ENCODE measurements at regions not wholly inside any gene's neighbourhood (a gene's known extent, or its start where the extent isn't known, plus 50 kb on each side); places are given as distances from the start of the nearest gene placed in this dataset.

DNA sequence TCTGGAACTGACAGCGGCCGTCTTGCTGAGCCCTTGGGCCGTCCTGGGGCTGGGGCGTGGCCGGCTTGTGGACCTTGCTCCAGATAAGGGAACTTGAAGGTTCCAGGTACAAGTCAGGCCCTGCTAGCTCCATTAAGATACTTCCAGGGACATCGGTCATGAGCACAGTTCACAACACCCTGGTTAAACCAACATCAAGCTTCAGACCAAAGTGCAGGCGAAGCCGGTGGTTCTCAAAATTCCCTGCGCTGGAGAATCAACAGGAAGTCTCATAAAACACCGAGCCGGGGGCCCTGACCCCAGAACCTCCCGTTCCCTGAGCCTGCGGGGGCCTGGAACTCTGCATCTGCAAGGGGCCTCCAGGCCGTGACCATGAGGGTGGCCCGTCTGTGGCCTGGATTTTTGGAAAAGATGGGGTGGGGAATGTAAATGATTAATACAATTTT lies 1043.8 kb downstream of the BRD1 start:
- TF ChIP-seq ZC3H10 (CRISPR knock-in tag; IDR thresholded peaks at IDR 0.05) (no peak), ESRRG (CRISPR knock-in tag; IDR thresholded peaks at IDR 0.05) (no peak), RARB (CRISPR knock-in tag; IDR thresholded peaks at IDR 0.05) (no peak), ISL1 (CRISPR knock-in tag; IDR thresholded peaks at IDR 0.05) (no peak), TOX (CRISPR knock-in tag; IDR thresholded peaks at IDR 0.05; ENCODE audit: borderline replicate concordance) (no peak), ZFP30 (CRISPR knock-in tag; IDR thresholded peaks at IDR 0.05) (no peak), ZFP3 (CRISPR knock-in tag; IDR thresholded peaks at IDR 0.05) (no peak), ZNF8 (CRISPR knock-in tag; IDR thresholded peaks at IDR 0.05) (no peak), OSR1 (CRISPR knock-in tag; IDR thresholded peaks at IDR 0.05) (no peak)
- TF ChIP-seq, protein P1, sequence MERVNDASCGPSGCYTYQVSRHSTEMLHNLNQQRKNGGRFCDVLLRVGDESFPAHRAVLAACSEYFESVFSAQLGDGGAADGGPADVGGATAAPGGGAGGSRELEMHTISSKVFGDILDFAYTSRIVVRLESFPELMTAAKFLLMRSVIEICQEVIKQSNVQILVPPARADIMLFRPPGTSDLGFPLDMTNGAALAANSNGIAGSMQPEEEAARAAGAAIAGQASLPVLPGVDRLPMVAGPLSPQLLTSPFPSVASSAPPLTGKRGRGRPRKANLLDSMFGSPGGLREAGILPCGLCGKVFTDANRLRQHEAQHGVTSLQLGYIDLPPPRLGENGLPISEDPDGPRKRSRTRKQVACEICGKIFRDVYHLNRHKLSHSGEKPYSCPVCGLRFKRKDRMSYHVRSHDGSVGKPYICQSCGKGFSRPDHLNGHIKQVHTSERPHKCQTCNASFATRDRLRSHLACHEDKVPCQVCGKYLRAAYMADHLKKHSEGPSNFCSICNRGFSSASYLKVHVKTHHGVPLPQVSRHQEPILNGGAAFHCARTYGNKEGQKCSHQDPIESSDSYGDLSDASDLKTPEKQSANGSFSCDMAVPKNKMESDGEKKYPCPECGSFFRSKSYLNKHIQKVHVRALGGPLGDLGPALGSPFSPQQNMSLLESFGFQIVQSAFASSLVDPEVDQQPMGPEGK (CRISPR knock-in tag; IDR thresholded peaks at IDR 0.05; ENCODE audit: borderline replicate concordance): no peak

All from SK-N-SH treated with all-trans-retinoic acid at 6 μM for 48 hours (cell line).